Peyer's patch (tissue), 4 donors: ENCODE measurements at regions not wholly inside any gene's neighbourhood (a gene's known extent, or its start where the extent isn't known, plus 50 kb on each side); places are given as distances from the start of the nearest gene placed in this dataset.

ENCODE experiments used
- DNase-seq, 3 donors: peaks; one replicate each; pipeline ENCODE4 v3.0.0-alpha.2; 2017 to 2019
- H3K27ac ChIP-seq, 4 donors: fragments of 200-600 bp; sonication (generic); one replicate each; pipeline ENCODE4 v1.5.1; 2016 to 2019
- H3K27me3 ChIP-seq, 2 donors: fragments of 200-600 bp; sonication (generic); one replicate each; pipeline ENCODE4 v1.5.1; 2019
- H3K36me3 ChIP-seq, 3 donors: fragments of 200-600 bp; sonication (generic); one replicate each; pipeline ENCODE4 v1.5.1; 2016 to 2019
- H3K4me1 ChIP-seq, 4 donors: fragments of 200-600 bp; sonication (generic); one replicate each; pipeline ENCODE4 v1.5.1; 2016 to 2019
- H3K4me3 ChIP-seq, 4 donors: fragments of 200-600 bp; sonication (generic); 1 replicate in 3 of 4; 2 replicates in 1 of 4; pipeline ENCODE4 v1.5.1; 2016 to 2019; ENCODE audit warnings: mild to moderate bottlenecking in 1 of 4
- H3K9me3 ChIP-seq, 4 donors: fragments of 200-600 bp; sonication (generic); one replicate each; pipeline ENCODE4 v1.5.1; 2016 to 2019; ENCODE audit warnings: mild to moderate bottlenecking in 1 of 4
- POLR2A ChIP-seq, 2 donors: fragments of 450-650 bp; IDR thresholded peaks; one replicate each; pipeline ENCODE4 v1.5.1; 2017; ENCODE audit warnings: antibody characterized with exemption in 2 of 2, mild to moderate bottlenecking in 2 of 2, moderate library complexity in 2 of 2
- TF ChIP-seq, protein P1 (sequence below), 6 experiments: fragments of 450-650 bp in 4 of 6; fragments of 200-600 bp in 2 of 6; sonication (generic) in 1 of 6; IDR thresholded peaks; one replicate each; pipeline ENCODE4 v1.5.1; 2017 to 2019; ENCODE audit warnings: antibody characterized with exemption in 6 of 6, mild to moderate bottlenecking in 3 of 6, moderate library complexity in 1 of 6

DNA sequence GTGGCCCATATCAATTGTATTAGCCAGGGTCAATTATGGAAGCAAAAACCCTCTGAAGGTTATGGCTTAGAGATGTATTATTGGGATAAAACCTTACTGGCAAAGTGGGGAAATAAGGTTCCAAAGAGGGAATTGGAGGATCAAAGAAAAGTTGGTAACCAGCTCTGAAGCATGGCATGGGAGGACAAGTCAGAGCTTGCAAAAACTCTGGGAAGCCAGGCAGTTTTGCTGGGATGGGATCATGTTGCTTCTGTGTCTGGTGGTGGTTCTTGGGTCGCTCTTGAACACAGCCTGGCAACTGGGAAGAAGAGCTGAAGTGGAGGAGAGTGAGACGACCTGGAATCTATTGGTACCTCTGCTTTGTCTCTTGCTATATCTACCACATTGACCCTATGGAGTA, 162.6 kb downstream of the PMAIP1 start:
- no peak for TF ChIP-seq POLR2A (IDR thresholded peaks at IDR 0.05)
- TF ChIP-seq, protein P1, sequence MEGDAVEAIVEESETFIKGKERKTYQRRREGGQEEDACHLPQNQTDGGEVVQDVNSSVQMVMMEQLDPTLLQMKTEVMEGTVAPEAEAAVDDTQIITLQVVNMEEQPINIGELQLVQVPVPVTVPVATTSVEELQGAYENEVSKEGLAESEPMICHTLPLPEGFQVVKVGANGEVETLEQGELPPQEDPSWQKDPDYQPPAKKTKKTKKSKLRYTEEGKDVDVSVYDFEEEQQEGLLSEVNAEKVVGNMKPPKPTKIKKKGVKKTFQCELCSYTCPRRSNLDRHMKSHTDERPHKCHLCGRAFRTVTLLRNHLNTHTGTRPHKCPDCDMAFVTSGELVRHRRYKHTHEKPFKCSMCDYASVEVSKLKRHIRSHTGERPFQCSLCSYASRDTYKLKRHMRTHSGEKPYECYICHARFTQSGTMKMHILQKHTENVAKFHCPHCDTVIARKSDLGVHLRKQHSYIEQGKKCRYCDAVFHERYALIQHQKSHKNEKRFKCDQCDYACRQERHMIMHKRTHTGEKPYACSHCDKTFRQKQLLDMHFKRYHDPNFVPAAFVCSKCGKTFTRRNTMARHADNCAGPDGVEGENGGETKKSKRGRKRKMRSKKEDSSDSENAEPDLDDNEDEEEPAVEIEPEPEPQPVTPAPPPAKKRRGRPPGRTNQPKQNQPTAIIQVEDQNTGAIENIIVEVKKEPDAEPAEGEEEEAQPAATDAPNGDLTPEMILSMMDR (IDR thresholded peaks at IDR 0.05): no peak
- Histone ChIP-seq H3K9me3 (no peaks in the 10 kb centered on the region), H3K27me3 (no peaks in the 10 kb centered on the region), H3K4me3 (no peak overlapping the region), H3K36me3 (no peaks in the 10 kb centered on the region), H3K27ac (no peak overlapping the region), H3K4me1 (no peaks in the 10 kb centered on the region)
- no peak for DNase-seq

DNA sequence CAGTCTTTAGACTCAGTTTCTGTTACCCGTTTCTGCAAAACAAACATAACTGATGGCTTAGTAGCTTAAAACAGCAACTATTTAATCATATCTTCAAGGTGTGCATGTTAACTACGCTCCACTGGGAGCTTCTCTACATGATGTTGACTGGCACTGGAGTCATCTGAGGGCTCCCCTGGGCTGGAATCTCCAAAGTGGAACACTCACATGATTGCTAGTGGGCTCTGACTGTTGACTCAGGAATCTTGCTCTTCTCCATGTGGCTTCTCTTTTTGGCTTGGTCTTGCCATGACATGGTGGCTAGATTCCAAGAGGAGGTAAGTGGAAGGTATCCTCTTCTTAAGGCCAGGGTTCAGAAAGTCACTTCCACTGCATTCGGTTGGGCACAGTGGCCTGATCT, 160.8 kb downstream of the PMAIP1 start:
- no peak overlapping the region for H3K4me3 ChIP-seq
- H3K27me3 ChIP-seq: no peaks in the 10 kb centered on the region
- no peak overlapping the region for H3K27ac ChIP-seq
- no peak for TF ChIP-seq POLR2A (IDR thresholded peaks at IDR 0.05)
- TF ChIP-seq, protein P1 (IDR thresholded peaks at IDR 0.05): no peak
- H3K4me1 ChIP-seq: no peaks in the 10 kb centered on the region
- H3K36me3 ChIP-seq: no peaks in the 10 kb centered on the region
- no peaks in the 10 kb centered on the region for H3K9me3 ChIP-seq
- DNase-seq: no peak

- no peak overlapping the region for H3K4me3 ChIP-seq
- H3K4me1 ChIP-seq: no peaks in the 10 kb centered on the region
- TF ChIP-seq POLR2A (IDR thresholded peaks at IDR 0.05): no peak
- TF ChIP-seq, protein P1 (IDR thresholded peaks at IDR 0.05): no peak
- no peaks in the 10 kb centered on the region for H3K36me3 ChIP-seq
- no peak for DNase-seq
- no peak overlapping the region for H3K27ac ChIP-seq
- no peaks in the 10 kb centered on the region for H3K27me3 ChIP-seq
- no peaks in the 10 kb centered on the region for H3K9me3 ChIP-seq
Measured at GRCh38 chr18:60060026-60060425, 160.2 kb downstream of the PMAIP1 start.

GRCh38 chr18:60059216-60059615, 159.4 kb downstream of the PMAIP1 start:
- no peak overlapping the region for H3K27ac ChIP-seq

GRCh38 chr18:60053747-60054304, 154.0 kb downstream of the PMAIP1 start:
- Histone ChIP-seq H3K27ac (no peak overlapping the region), H3K9me3 (no peaks in the 10 kb centered on the region), H3K36me3 (no peaks in the 10 kb centered on the region), H3K27me3 (no peaks in the 10 kb centered on the region), H3K4me3 (no peak overlapping the region), H3K4me1 (no peaks in the 10 kb centered on the region)
- peak in 1 of 3 donors; percentile 55 for DNase-seq
- TF ChIP-seq POLR2A (IDR thresholded peaks at IDR 0.05): no peak
- TF ChIP-seq, protein P1 (IDR thresholded peaks at IDR 0.05): no peak

More at GRCh38 chr18:60059216-60059615, 159.4 kb downstream of the PMAIP1 start:
- TF ChIP-seq, protein P1 (IDR thresholded peaks at IDR 0.05): no peak
- TF ChIP-seq POLR2A (IDR thresholded peaks at IDR 0.05): no peak
- no peak overlapping the region for H3K4me3 ChIP-seq
- H3K4me1 ChIP-seq: no peaks in the 10 kb centered on the region
- no peaks in the 10 kb centered on the region for H3K36me3 ChIP-seq
- H3K9me3 ChIP-seq: no peaks in the 10 kb centered on the region
- no peaks in the 10 kb centered on the region for H3K27me3 ChIP-seq
- DNase-seq: no peak

DNA sequence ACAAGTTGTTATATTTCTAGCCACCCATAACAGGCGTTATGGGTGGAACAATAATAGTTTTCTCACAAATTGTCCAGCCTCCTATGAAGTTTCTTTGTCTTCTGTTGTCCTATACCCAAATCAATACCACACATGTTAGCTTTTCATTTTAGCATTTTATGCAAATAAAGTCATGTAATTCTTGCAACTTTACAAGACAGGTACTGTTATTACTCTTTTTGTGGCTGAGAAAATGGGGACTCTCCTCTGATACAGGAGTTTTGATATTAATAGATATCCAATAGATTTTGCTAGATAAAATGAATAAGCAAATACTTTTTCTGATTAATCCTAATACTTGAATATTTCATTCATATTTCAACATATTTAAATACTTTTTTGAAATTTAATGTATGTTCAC, 151.0 kb downstream of the PMAIP1 start:
- H3K9me3 ChIP-seq: no peaks in the 10 kb centered on the region
- no peak for TF ChIP-seq POLR2A (IDR thresholded peaks at IDR 0.05)
- TF ChIP-seq, protein P1 (IDR thresholded peaks at IDR 0.05): no peak
- H3K27me3 ChIP-seq: no peaks in the 10 kb centered on the region
- no peak for DNase-seq
- H3K4me3 ChIP-seq: no peak overlapping the region
- no peaks in the 10 kb centered on the region for H3K4me1 ChIP-seq
- no peak overlapping the region for H3K27ac ChIP-seq
- no peaks in the 10 kb centered on the region for H3K36me3 ChIP-seq
